Mammary epithelial cell (primary cell): ENCODE measurements at regions not wholly inside any gene's neighbourhood (a gene's known extent, or its start where the extent isn't known, plus 50 kb on each side); places are given as distances from the start of the nearest gene placed in this dataset.

Experiments used
- EZH2 ChIP-seq: IDR thresholded peaks from 2 replicates; pipeline ENCODE4 v1.6.1; 2012; ENCODE audit warnings: low read length, inconsistent platforms, borderline replicate concordance
- TF ChIP-seq, protein P1 (sequence below), 2 donors: IDR thresholded peaks in 1 of 2; conservative IDR thresholded peaks in 1 of 2; 2 replicates each; pipeline ENCODE4 v1.5.1; 2011 to 2012; ENCODE audit warnings: inconsistent platforms in 2 of 2, low read length in 2 of 2, mild to moderate bottlenecking in 2 of 2, control low read depth in 1 of 2, low read depth in 1 of 2; ENCODE audit not compliant: insufficient read depth in 1 of 2; ENCODE audit errors: extremely low read depth in 1 of 2

- TF ChIP-seq, protein P1, sequence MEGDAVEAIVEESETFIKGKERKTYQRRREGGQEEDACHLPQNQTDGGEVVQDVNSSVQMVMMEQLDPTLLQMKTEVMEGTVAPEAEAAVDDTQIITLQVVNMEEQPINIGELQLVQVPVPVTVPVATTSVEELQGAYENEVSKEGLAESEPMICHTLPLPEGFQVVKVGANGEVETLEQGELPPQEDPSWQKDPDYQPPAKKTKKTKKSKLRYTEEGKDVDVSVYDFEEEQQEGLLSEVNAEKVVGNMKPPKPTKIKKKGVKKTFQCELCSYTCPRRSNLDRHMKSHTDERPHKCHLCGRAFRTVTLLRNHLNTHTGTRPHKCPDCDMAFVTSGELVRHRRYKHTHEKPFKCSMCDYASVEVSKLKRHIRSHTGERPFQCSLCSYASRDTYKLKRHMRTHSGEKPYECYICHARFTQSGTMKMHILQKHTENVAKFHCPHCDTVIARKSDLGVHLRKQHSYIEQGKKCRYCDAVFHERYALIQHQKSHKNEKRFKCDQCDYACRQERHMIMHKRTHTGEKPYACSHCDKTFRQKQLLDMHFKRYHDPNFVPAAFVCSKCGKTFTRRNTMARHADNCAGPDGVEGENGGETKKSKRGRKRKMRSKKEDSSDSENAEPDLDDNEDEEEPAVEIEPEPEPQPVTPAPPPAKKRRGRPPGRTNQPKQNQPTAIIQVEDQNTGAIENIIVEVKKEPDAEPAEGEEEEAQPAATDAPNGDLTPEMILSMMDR (conservative IDR thresholded peaks at IDR 0.05 in 1 of 2, IDR thresholded peaks at IDR 0.05 in 1 of 2; ENCODE audit: extremely low read depth in 1 of 2, insufficient read depth in 1 of 2, low read depth in 1 of 2, low read length in 2 of 2), result no peak
- TF ChIP-seq EZH2, result no peak
Observed at GRCh38 chr15:92520914-92521623, 127.4 kb downstream of the ST8SIA2 start.
